ENCODE measurements at regions not wholly inside any gene's neighbourhood (a gene's known extent, or its start where the extent isn't known, plus 50 kb on each side); places are given as distances from the start of the nearest gene placed in this dataset.

GRCh38 chr2:234763002-234763873, 188.6 kb upstream of the SH3BP4 start:
- DNase-seq = no peak

GRCh38 chr2:234761910-234762309, 189.9 kb upstream of the SH3BP4 start:
- DNase-seq = no peak

- no peak for DNase-seq
Observed at GRCh38 chr2:234754126-234754525, 197.7 kb upstream of the SH3BP4 start.

- no peak for DNase-seq
Observed at GRCh38 chr2:234753701-234754100, 198.1 kb upstream of the SH3BP4 start.

- DNase-seq = no peak
Observed at GRCh38 chr2:234752966-234753365, 198.9 kb upstream of the SH3BP4 start.

- no peak for DNase-seq
Observed at GRCh38 chr2:234751275-234751973, 200.4 kb upstream of the SH3BP4 start.

GRCh38 chr2:234747833-234748559, 203.8 kb upstream of the SH3BP4 start:
- no peak for DNase-seq

GRCh38 chr2:234747032-234747431, 204.8 kb upstream of the SH3BP4 start:
- DNase-seq = no peak

GRCh38 chr2:234745347-234745746, 206.5 kb upstream of the SH3BP4 start:
- no peak for DNase-seq

GRCh38 chr2:234741976-234742375, 209.8 kb upstream of the SH3BP4 start:
- no peak for DNase-seq

GRCh38 chr2:234739061-234739460, 212.8 kb upstream of the SH3BP4 start:
- no peak for DNase-seq

- no peak for DNase-seq
Observed at GRCh38 chr2:234735829-234736228, 216.0 kb upstream of the SH3BP4 start.

GRCh38 chr2:234733795-234734600, 217.8 kb upstream of the SH3BP4 start:
- DNase-seq = no peak

- no peak for DNase-seq
Observed at GRCh38 chr2:234733093-234733489, 218.7 kb upstream of the SH3BP4 start.

GRCh38 chr2:234732404-234733092, 219.3 kb upstream of the SH3BP4 start:
- DNase-seq = peak; percentile 13

GRCh38 chr2:234731236-234731635, 220.6 kb upstream of the SH3BP4 start:
- DNase-seq = no peak

- DNase-seq = no peak
Observed at GRCh38 chr2:234730066-234730640, 221.7 kb upstream of the SH3BP4 start.

- DNase-seq = no peak
Observed at GRCh38 chr2:234725528-234726264, 226.1 kb upstream of the SH3BP4 start.

GRCh38 chr2:234724850-234725249, 227.0 kb upstream of the SH3BP4 start:
- DNase-seq = no peak

- no peak for DNase-seq
Observed at GRCh38 chr2:234723400-234723799, 226.5 kb upstream of the ARL4C start.

GRCh38 chr2:234722176-234722575, 225.3 kb upstream of the ARL4C start:
- DNase-seq = no peak

All from NCI-H524 treated with DMSO at 0.1 percent for 48 hours (cell line).